Aorta (tissue), 5 donors: ENCODE measurements at regions not wholly inside any gene's neighbourhood (a gene's known extent, or its start where the extent isn't known, plus 50 kb on each side); places are given as distances from the start of the nearest gene placed in this dataset.
"Not testable (repeated sequence)": the region's sequence is repeated elsewhere in the genome, so short reads cannot be mapped to it uniquely, and the experiment has no call there.

Experiments used
- ATAC-seq: fragments of 200-7000 bp; cut with Tn5 transposase; one replicate; pipeline ENCODE4 v1.9.1; 2022; ENCODE audit warnings: moderate library complexity; ENCODE audit not compliant: low FRiP score
- DNase-seq, 2 donors: peaks; one replicate each; pipeline ENCODE4 v3.0.0-alpha.2; 2020
- H3K27ac ChIP-seq, 2 donors: one replicate each; pipeline ENCODE4 v1.5.1; 2013; ENCODE audit warnings: low read length in 2 of 2, mild to moderate bottlenecking in 2 of 2, moderate library complexity in 2 of 2, control low read depth in 1 of 2, inconsistent platforms in 1 of 2, low read depth in 1 of 2
- H3K27me3 ChIP-seq, 2 donors: one replicate each; pipeline ENCODE4 v1.6.1; 2013; ENCODE audit warnings: control low read depth in 1 of 2, low read length in 1 of 2, mild to moderate bottlenecking in 1 of 2, moderate library complexity in 1 of 2; ENCODE audit not compliant: insufficient read depth in 2 of 2, control insufficient read depth in 1 of 2
- H3K36me3 ChIP-seq, 2 donors: one replicate each; pipeline ENCODE4 v1.6.1; 2013; ENCODE audit warnings: control low read depth in 1 of 2, low read length in 1 of 2, mild to moderate bottlenecking in 1 of 2; ENCODE audit not compliant: insufficient read depth in 2 of 2, control insufficient read depth in 1 of 2
- H3K4me1 ChIP-seq, 2 donors: one replicate each; pipeline ENCODE4 v1.6.1; 2013; ENCODE audit warnings: low read length in 2 of 2, control low read depth in 1 of 2, mild to moderate bottlenecking in 1 of 2, moderate library complexity in 1 of 2; ENCODE audit not compliant: insufficient read depth in 2 of 2, control insufficient read depth in 1 of 2
- H3K4me3 ChIP-seq, 2 donors: one replicate each; pipeline ENCODE4 v1.5.1; 2013; ENCODE audit warnings: low read length in 2 of 2, control low read depth in 1 of 2, mild to moderate bottlenecking in 1 of 2
- H3K9me3 ChIP-seq: one replicate; pipeline ENCODE4 v1.6.1; 2013; ENCODE audit warnings: mild to moderate bottlenecking, low read length; ENCODE audit not compliant: control insufficient read depth
- WGBS, 2 donors: extraction: QIAGEN DNeasy Blood & Tissue Kit; methylation state at CpG; one replicate each; pipeline ENCODE4 v1.1.7; 2013; 5-methylcytosine and 5-hydroxymethylcytosine counted together
- intact Hi-C, 2 donors: fragments of 100-400 bp; cut with DNase I; formaldehyde crosslinking; loops; one replicate each; pipeline versions ENCODE4 v1.14.2 to v1.15.0; 2022
- donor health status: healthy with polysubstance abuse.
- donor health status: Bipolar disorder and iron deficiency.
- donor health status: DM: no; HTN: no; CAD: no.
- donor health status: DM: no; HTN: no; CAD: no.
- donor health status: DM: yes; HTN: yes; CAD: no.

DNA sequence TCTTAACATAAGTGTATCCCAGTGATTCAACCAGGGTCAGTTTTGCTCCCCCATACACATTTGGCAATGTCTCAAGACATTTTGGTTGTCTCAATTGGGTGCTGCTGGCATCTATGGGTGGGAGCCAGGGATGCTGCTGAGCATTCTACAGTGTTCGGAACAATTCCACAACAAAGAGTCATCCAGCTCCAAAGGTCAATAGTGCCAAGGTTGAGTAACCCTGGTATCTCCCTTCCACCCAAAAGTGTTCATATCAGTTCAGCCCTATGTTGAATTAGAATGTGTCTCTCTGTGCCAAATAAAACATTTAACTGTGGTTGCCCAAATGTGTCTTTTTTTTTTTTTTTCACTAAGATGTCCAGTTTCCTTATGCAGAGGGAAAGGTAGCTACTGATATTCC lies 129.4 kb upstream of the RAI2 start:
- Histone ChIP-seq H3K9me3 (no peaks in the 10 kb centered on the region), H3K36me3 (no peaks in the 10 kb centered on the region), H3K27ac (no peak overlapping the region), H3K27me3 (peaks cover 0 to 3% of the 10 kb centered on the region in 2 donors), H3K4me3 (no peak overlapping the region), H3K4me1 (no peaks in the 10 kb centered on the region)
- 57 to 85% methylated on average over 1 of the region's 1 CpG for WGBS, 2 donors
- intact Hi-C loops = no loop called here
- DNase-seq = no peak
- ATAC-seq = no peak

DNA sequence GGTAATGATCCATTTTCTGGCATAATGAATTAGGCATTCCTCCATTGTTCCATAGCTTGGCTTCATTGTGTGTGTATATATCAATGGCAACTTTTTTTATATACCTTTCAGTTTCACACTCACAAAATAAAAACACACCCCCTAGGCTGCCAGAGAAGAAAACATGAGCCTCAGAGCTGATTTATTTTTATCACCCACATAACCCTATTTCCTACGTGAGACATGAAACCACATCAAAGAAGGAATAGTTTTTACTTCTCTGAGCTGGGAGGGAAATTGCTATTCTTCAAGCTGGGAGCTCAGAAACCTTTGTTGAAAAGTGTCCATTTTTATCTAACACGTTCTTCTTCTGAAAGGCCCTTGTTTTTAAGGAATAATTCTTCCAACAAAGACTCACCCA lies 126.7 kb upstream of the RAI2 start:
- 13 to 18% methylated on average over 2 of the region's 2 CpGs for WGBS, 2 donors
- no peak for DNase-seq
- intact Hi-C loops = no loop called here
- H3K27me3 ChIP-seq = peaks cover 0 to 3% of the 10 kb centered on the region in 2 donors
- H3K4me3 ChIP-seq = no peak overlapping the region
- no peaks in the 10 kb centered on the region for H3K4me1 ChIP-seq
- no peaks in the 10 kb centered on the region for H3K9me3 ChIP-seq
- no peaks in the 10 kb centered on the region for H3K36me3 ChIP-seq
- H3K27ac ChIP-seq = no peak overlapping the region
- ATAC-seq = no peak

DNA sequence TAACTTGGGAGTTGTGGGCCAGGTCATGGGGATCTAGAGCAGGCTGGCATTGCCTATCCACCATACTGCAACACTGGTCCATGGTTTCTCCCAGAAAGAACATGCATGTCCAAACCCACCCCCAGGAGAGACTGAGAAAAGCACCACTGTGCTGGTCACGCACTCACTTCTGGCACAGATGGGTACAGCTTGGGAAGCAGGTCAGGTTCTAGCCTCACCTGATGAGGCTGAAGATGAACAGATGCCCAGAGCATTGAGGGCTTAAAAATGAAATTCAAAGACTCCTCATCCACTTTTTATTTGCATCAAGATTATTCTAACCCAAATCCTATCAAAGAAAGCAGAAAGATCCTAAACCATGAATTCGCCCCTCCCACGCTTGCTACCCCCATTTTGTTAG lies 125.9 kb upstream of the RAI2 start:
- Histone ChIP-seq H3K36me3 (no peaks in the 10 kb centered on the region), H3K27me3 (peaks cover 0 to 3% of the 10 kb centered on the region in 2 donors), H3K4me1 (no peaks in the 10 kb centered on the region), H3K27ac (no peak overlapping the region), H3K9me3 (no peaks in the 10 kb centered on the region), H3K4me3 (no peak overlapping the region)
- 70 to 87% methylated on average over 3 of the region's 3 CpGs for WGBS, 2 donors
- no peak for ATAC-seq
- DNase-seq = no peak
- intact Hi-C loops = no loop called here

DNA sequence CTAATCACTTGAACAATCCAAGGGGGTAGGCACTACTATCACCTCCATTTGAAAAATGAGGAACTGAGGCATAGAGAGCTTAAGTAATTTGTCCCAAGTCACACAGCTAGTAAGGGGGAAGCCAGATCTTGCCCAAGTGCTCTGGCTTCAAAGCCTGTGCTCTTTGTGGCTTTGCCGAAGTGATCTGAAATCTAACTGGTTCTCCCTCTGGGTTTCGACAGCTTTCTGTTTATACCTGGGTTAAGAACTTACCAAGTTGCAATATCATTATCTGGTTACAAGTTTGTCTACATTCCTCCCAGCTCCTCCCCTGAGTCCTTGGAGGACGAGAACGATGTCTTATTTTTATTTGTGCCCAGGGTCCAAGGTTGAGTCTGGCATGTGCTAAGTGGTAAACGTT lies 125.3 kb upstream of the RAI2 start:
- DNase-seq (no peak), ATAC-seq (no peak)
- 71 to 72% methylated on average over 5 of the region's 5 CpGs for WGBS, 2 donors
- H3K36me3 ChIP-seq = no peaks in the 10 kb centered on the region
- no peaks in the 10 kb centered on the region for H3K4me1 ChIP-seq
- no peak overlapping the region for H3K4me3 ChIP-seq
- intact Hi-C loops = no loop called here
- no peak overlapping the region for H3K27ac ChIP-seq
- H3K27me3 ChIP-seq = peaks cover 0 to 3% of the 10 kb centered on the region in 2 donors
- no peaks in the 10 kb centered on the region for H3K9me3 ChIP-seq

DNA sequence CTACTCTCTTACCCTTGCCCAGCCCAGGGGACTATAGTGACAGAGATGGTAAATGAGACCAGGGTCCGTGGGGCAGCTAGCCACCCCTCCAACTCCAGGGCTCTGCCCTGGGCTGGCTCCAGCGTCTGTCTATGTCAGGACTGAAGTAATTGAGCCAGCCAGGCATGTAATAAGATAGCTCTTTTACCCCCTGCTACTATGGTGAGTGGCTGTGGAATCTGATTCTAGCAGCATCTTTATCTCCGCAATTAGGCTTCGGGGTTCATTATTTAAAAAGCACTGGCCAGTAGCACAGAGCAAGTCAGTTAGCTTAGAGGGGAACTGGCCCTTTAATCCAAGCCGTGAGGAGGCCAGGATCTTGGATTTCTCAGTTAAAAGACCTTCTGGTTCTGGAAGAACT lies 123.3 kb upstream of the RAI2 start:
- DNase-seq = no peak
- no peaks in the 10 kb centered on the region for H3K9me3 ChIP-seq
- H3K4me3 ChIP-seq = no peak overlapping the region
- ATAC-seq = no peak
- no peaks in the 10 kb centered on the region for H3K36me3 ChIP-seq
- H3K4me1 ChIP-seq = no peaks in the 10 kb centered on the region
- WGBS, 2 donors = 62 to 65% methylated on average over 5 of the region's 5 CpGs
- H3K27me3 ChIP-seq = peaks cover 0 to 3% of the 10 kb centered on the region in 2 donors
- no peak overlapping the region for H3K27ac ChIP-seq
- intact Hi-C loops = no loop called here

DNA sequence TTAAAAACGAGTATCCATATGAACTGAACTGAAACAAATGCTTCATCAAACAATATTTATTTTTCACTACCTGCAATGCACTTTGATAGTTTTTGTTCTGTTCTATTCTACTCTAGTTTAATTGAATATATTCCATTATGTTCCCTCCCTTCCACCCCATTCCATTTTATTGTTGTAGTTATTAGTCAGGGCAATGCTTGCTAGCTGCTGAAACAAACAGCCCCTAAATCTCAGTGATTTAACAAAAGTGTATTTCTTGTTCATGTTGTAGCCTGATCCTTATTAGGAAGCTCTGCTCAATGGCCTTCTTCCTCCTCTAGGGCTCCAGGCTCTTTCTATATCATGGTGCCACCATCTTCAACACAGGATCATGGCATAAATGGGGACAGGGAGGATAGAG lies 122.3 kb upstream of the RAI2 start:
- ATAC-seq (no peak), DNase-seq (no peak)
- peaks cover 0 to 3% of the 10 kb centered on the region in 2 donors for H3K27me3 ChIP-seq
- no peaks in the 10 kb centered on the region for H3K4me1 ChIP-seq
- no peak overlapping the region for H3K27ac ChIP-seq
- intact Hi-C loops = no loop called here
- H3K4me3 ChIP-seq = no peak overlapping the region
- H3K36me3 ChIP-seq = no peaks in the 10 kb centered on the region
- WGBS, 2 donors = 39 to 56% methylated on average over 1 of the region's 1 CpG
- no peaks in the 10 kb centered on the region for H3K9me3 ChIP-seq

DNA sequence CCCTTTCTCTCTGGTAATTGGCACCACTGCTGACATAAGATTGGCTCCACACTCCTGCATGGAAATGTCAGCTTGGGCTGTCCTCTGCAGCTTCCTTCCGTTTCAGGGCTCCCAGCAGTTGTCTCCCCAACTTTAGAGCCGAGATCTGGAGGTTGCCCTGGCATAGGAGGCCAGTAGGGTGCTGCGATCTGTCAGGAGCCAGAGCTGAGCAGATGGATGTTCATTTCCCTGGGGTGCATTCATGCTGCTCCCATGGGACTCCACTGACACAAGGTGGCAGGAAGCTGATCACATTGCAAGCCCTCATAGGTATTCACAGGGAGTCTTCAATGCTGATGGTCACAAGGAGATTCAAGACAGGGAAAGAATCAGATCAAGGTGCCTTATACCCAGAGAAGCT lies 116.6 kb upstream of the RAI2 start:
- intact Hi-C loops = no loop called here
- no peaks in the 10 kb centered on the region for H3K36me3 ChIP-seq
- WGBS, 2 donors = 62 to 75% methylated on average over 3 of the region's 3 CpGs
- DNase-seq (no peak), ATAC-seq (no peak)
- no peaks in the 10 kb centered on the region for H3K27me3 ChIP-seq
- no peaks in the 10 kb centered on the region for H3K9me3 ChIP-seq
- H3K4me1 ChIP-seq = no peaks in the 10 kb centered on the region
- H3K27ac ChIP-seq = no peak overlapping the region
- no peak overlapping the region for H3K4me3 ChIP-seq

DNA sequence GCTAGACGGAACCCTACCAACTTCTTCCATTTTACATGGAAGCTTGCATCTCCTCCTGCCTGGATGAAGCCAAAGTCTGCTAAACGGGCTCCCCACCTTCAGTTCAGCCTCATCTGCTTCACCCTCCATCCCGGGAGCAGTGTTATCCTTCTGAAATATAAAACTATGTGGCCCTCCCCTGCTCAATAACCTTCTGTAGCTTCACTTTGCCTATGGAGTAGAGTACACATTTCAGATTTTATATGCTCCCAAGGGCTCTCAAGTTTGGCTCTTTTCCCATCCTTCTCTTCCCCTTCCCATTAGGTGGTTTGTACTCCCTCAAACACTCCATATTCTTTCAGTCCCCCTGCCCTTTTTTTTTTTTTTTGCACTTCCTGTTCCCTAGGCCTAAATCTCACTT lies 115.9 kb upstream of the RAI2 start:
- H3K4me1 ChIP-seq = no peaks in the 10 kb centered on the region
- H3K4me3 ChIP-seq = no peak overlapping the region
- H3K27ac ChIP-seq = no peak overlapping the region
- no peak for DNase-seq
- no peak for ATAC-seq
- no peaks in the 10 kb centered on the region for H3K36me3 ChIP-seq
- 60 to 70% methylated on average over 3 of the region's 3 CpGs for WGBS, 2 donors
- no peaks in the 10 kb centered on the region for H3K27me3 ChIP-seq
- no peaks in the 10 kb centered on the region for H3K9me3 ChIP-seq
- intact Hi-C loops = no loop called here

DNA sequence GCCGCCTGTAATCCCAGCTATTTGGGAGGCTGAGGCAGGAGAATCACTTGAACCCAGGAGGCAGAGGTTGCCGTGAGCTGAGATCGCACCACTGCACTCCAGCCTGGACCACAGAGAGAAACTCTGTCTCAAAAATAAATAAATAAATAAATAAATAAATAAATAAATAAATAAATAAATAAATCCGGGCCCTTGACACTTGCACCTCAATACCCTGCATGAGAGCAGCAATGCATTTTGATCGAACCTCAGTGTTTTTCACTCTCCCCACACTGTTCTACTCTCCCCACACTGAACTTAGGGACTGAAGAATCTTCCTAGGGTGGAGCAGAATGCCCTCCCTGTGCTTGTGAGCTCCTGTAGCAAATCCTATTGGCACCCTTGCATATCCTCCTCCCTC lies 114.3 kb upstream of the RAI2 start:
- DNase-seq, H3K27me3 ChIP-seq, H3K36me3 ChIP-seq, H3K4me3 ChIP-seq, ATAC-seq, intact Hi-C loops, H3K9me3 ChIP-seq, H3K4me1 ChIP-seq, H3K27ac ChIP-seq: not testable (repeated sequence)
- 82 to 92% methylated on average over 5 of the region's 5 CpGs for WGBS, 2 donors
